NCI-H1092 treated with DMSO at 0.1 percent for 48 hours (cell line): ENCODE measurements at regions not wholly inside any gene's neighbourhood (a gene's known extent, or its start where the extent isn't known, plus 50 kb on each side); places are given as distances from the start of the nearest gene placed in this dataset.
"Not testable (repeated sequence)": the region's sequence is repeated elsewhere in the genome, so short reads cannot be mapped to it uniquely, and the experiment has no call there.

Experiments
- DNase-seq: peaks from one replicate; lab custom pipeline; 2025; lab: John Stamatoyannopoulos, UW

- no peak for DNase-seq
Measured at GRCh38 chr22:26927821-26928220, 270.4 kb downstream of the MIAT start.

GRCh38 chr22:26931471-26931870 lies 274.1 kb downstream of the MIAT start:
- no peak for DNase-seq

- DNase-seq: no peak
Measured at GRCh38 chr22:26933105-26933590, 275.8 kb downstream of the MIAT start.

- DNase-seq: no peak
Measured at GRCh38 chr22:26937213-26937612, 279.8 kb downstream of the MIAT start.

- no peak for DNase-seq
Measured at GRCh38 chr22:26939466-26939865, 282.1 kb downstream of the MIAT start.

- DNase-seq: no peak
Measured at GRCh38 chr22:26941896-26942636, 284.7 kb downstream of the MIAT start.

GRCh38 chr22:26942637-26942957 lies 285.2 kb downstream of the MIAT start:
- no peak for DNase-seq

- no peak for DNase-seq
Measured at GRCh38 chr22:26945565-26945964, 288.2 kb downstream of the MIAT start.

- DNase-seq: no peak
Measured at GRCh38 chr22:26949193-26949592, 291.8 kb downstream of the MIAT start.

GRCh38 chr22:26951139-26951538 lies 293.8 kb downstream of the MIAT start:
- not testable (repeated sequence) for DNase-seq

- DNase-seq: no peak
Measured at GRCh38 chr22:26952004-26952403, 294.6 kb downstream of the MIAT start.

- peak; percentile 12 for DNase-seq
Measured at GRCh38 chr22:26952451-26953011, 295.1 kb downstream of the MIAT start.

- no peak for DNase-seq
Measured at GRCh38 chr22:26953012-26953883, 295.9 kb downstream of the MIAT start.

- DNase-seq: peak; percentile 62
Measured at GRCh38 chr22:26956371-26956770, 299.0 kb downstream of the MIAT start.

GRCh38 chr22:26957176-26957575 lies 299.8 kb downstream of the MIAT start:
- DNase-seq: no peak

GRCh38 chr22:26957897-26958296 lies 300.5 kb downstream of the MIAT start:
- DNase-seq: no peak

GRCh38 chr22:26958378-26958777 lies 301.0 kb downstream of the MIAT start:
- no peak for DNase-seq

- DNase-seq: no peak
Measured at GRCh38 chr22:26964642-26965041, 307.3 kb downstream of the MIAT start.

- no peak for DNase-seq
Measured at GRCh38 chr22:26967282-26967681, 309.9 kb downstream of the MIAT start.

- DNase-seq: no peak
Measured at GRCh38 chr22:26968859-26969523, 311.6 kb downstream of the MIAT start.

- no peak for DNase-seq
Measured at GRCh38 chr22:26970809-26971394, 313.5 kb downstream of the MIAT start.

- no peak for DNase-seq
Measured at GRCh38 chr22:26972286-26972685, 314.9 kb downstream of the MIAT start.
